ENCODE measurements at regions not wholly inside any gene's neighbourhood (a gene's known extent, or its start where the extent isn't known, plus 50 kb on each side); places are given as distances from the start of the nearest gene placed in this dataset.

GRCh38 chr12:34334953-34335743 lies 312.9 kb downstream of the ALG10 start:
- no peaks in the 10 kb centered on the region for H3K36me3 ChIP-seq (ENCODE audit: control insufficient read depth in 2 of 3, insufficient read depth in 3 of 3, low read length in 3 of 3)
- H3K9me3 ChIP-seq (ENCODE audit: control insufficient read depth in 2 of 3, insufficient read depth in 1 of 3, low read length in 3 of 3), result no peaks in the 10 kb centered on the region
- DNase-seq, result no peak
- TF ChIP-seq CTCF (IDR thresholded peaks at IDR 0.05; ENCODE audit: borderline replicate concordance, extremely low read depth, insufficient read depth), result no peak
- H3K27me3 ChIP-seq (ENCODE audit: control insufficient read depth, insufficient read depth, low read length), result no peaks in the 10 kb centered on the region
- no peak overlapping the region for H3K27ac ChIP-seq (ENCODE audit: low read depth in 2 of 2, low read length in 2 of 2)
- no peak overlapping the region for H3K4me3 ChIP-seq (ENCODE audit: low read length in 3 of 3)
- no peaks in the 10 kb centered on the region for H3K4me1 ChIP-seq (ENCODE audit: control insufficient read depth in 2 of 3, insufficient read depth in 2 of 3, low read depth in 1 of 3, low read length in 3 of 3)
- no peak overlapping the region for H3K9ac ChIP-seq (ENCODE audit: low read length in 3 of 3)
- no peak for FAIRE-seq
- intact Hi-C loops (cut with DNase I), result no loop called here

GRCh38 chr12:34335819-34336262 lies 313.5 kb downstream of the ALG10 start:
- Histone ChIP-seq H3K27me3 (ENCODE audit: control insufficient read depth, insufficient read depth, low read length) (no peaks in the 10 kb centered on the region), H3K4me3 (ENCODE audit: low read length in 3 of 3) (no peak overlapping the region), H3K4me1 (ENCODE audit: control insufficient read depth in 2 of 3, insufficient read depth in 2 of 3, low read depth in 1 of 3, low read length in 3 of 3) (no peaks in the 10 kb centered on the region), H3K9me3 (ENCODE audit: control insufficient read depth in 2 of 3, insufficient read depth in 1 of 3, low read length in 3 of 3) (no peaks in the 10 kb centered on the region), H3K9ac (ENCODE audit: low read length in 3 of 3) (no peak overlapping the region), H3K36me3 (ENCODE audit: control insufficient read depth in 2 of 3, insufficient read depth in 3 of 3, low read length in 3 of 3) (no peaks in the 10 kb centered on the region), H3K27ac (ENCODE audit: low read depth in 2 of 2, low read length in 2 of 2) (no peak overlapping the region)
- TF ChIP-seq CTCF (IDR thresholded peaks at IDR 0.05; ENCODE audit: borderline replicate concordance, extremely low read depth, insufficient read depth), result no peak
- no peak for FAIRE-seq
- intact Hi-C loops (cut with DNase I), result no loop called here
- no peak for DNase-seq

GRCh38 chr12:34336619-34337465 lies 314.5 kb downstream of the ALG10 start:
- no peak for TF ChIP-seq CTCF (IDR thresholded peaks at IDR 0.05; ENCODE audit: borderline replicate concordance, extremely low read depth, insufficient read depth)
- intact Hi-C loops (cut with DNase I), result no loop called here
- DNase-seq (no peak), FAIRE-seq (no peak)
- no peaks in the 10 kb centered on the region for H3K9me3 ChIP-seq (ENCODE audit: control insufficient read depth in 2 of 3, insufficient read depth in 1 of 3, low read length in 3 of 3)
- no peak overlapping the region for H3K27ac ChIP-seq (ENCODE audit: low read depth in 2 of 2, low read length in 2 of 2)
- H3K27me3 ChIP-seq (ENCODE audit: control insufficient read depth, insufficient read depth, low read length), result no peaks in the 10 kb centered on the region
- no peak overlapping the region for H3K9ac ChIP-seq (ENCODE audit: low read length in 3 of 3)
- no peaks in the 10 kb centered on the region for H3K36me3 ChIP-seq (ENCODE audit: control insufficient read depth in 2 of 3, insufficient read depth in 3 of 3, low read length in 3 of 3)
- H3K4me1 ChIP-seq (ENCODE audit: control insufficient read depth in 2 of 3, insufficient read depth in 2 of 3, low read depth in 1 of 3, low read length in 3 of 3), result no peaks in the 10 kb centered on the region
- no peak overlapping the region for H3K4me3 ChIP-seq (ENCODE audit: low read length in 3 of 3)
